ENCODE measurements at regions not wholly inside any gene's neighbourhood (a gene's known extent, or its start where the extent isn't known, plus 50 kb on each side); places are given as distances from the start of the nearest gene placed in this dataset.
A peak's percentile ranks its signal among the peaks of the same experiment; 100 is the strongest.
"Not testable (repeated sequence)": the region's sequence is repeated elsewhere in the genome, so short reads cannot be mapped to it uniquely, and the experiment has no call there.

DNA sequence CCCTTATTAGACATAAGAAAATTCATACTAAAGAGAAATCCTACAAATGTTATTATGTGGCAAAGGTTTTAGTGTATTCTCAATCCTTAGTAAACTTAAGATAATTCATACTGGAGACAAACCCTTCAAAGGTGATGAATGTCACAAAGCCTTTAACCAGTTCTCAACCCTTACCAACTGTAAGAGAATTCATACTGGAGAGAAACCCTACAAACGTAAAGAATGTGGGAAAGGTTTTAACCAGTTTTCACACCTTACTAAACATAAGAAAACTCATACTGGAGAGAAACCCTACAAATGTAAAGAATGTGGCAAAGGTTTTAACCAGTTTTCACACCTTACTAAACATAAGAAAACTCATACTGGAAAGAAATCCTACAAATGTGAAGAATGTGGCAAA is 93.2 kb downstream of the ZNF680 start:
- no peaks in the 10 kb centered on the region for H3K36me3 ChIP-seq (replicated peaks; ENCODE audit: control insufficient read depth, insufficient read depth, low read length)
- no peaks in the 10 kb centered on the region for H3K27me3 ChIP-seq (ENCODE audit: control insufficient read depth, insufficient read depth, low read length)
- no peak overlapping the region for H3K4me3 ChIP-seq (ENCODE audit: insufficient read depth, low read depth, low read length)
- DNase-seq, result no peak

DNA sequence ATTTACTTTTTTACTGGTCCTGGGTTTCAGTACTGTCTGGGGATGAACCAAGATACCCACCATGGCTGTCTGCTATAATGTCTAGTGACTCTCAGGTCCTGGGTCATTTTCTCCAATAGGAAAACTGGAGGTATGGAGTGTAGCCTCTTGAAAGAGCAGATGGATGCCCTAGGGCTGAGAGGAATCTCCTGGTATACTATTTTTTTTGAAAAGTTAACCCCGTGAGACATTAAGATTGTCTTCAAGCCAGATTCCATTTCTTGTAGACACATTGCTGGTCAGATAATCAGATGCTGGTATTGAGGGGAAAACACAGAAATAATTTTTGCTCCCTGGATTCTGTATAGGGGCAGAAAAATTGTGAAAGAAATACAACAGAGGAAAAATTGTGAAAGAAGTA is 97.3 kb downstream of the ZNF680 start:
- H3K4me3 ChIP-seq (ENCODE audit: insufficient read depth, low read depth, low read length), result no peak overlapping the region
- no peaks in the 10 kb centered on the region for H3K27me3 ChIP-seq (ENCODE audit: control insufficient read depth, insufficient read depth, low read length)
- no peaks in the 10 kb centered on the region for H3K36me3 ChIP-seq (replicated peaks; ENCODE audit: control insufficient read depth, insufficient read depth, low read length)
- DNase-seq, result no peak

DNA sequence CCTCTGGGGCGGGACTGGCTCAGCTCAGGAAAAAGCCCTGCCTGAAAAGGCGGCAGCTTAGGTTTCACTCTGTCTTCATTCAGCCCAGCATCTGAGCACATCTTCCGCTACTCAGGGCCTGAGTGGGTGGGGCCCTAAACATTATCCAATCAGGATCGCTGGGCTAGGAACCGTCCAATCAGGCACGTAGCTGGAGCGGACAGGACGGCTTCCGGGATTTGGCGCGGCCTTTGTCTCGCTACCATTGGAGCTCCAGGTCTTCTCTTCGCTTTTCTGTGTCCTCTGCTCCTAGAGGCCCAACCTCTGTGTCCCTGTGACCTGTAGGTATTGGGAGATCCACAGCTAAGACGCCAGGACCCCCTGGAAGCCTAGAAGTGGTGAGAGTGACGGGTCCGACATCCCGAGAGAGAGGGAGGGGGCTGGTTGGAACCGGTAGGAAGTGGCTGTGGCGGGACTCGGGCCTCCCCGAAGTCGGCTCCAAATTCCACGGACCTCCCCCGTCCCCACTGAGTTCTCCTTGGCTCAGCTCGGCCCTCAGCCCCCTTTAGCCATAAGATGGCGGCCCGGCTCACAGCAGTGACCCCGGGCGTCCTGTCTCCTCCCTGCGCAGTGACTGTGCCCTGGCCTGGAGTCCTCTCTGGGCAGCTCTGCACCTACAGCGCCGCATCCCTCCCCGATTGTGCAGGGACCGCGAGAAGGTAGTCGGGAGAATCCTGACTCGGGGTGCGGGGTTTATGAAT is 99.1 kb downstream of the ZNF680 start:
- DNase-seq, result no peak
- Histone ChIP-seq H3K36me3 (replicated peaks; ENCODE audit: control insufficient read depth, insufficient read depth, low read length) (no peaks in the 10 kb centered on the region), H3K4me3 (ENCODE audit: insufficient read depth, low read depth, low read length) (no peak overlapping the region), H3K27me3 (ENCODE audit: control insufficient read depth, insufficient read depth, low read length) (no peaks in the 10 kb centered on the region)

DNA sequence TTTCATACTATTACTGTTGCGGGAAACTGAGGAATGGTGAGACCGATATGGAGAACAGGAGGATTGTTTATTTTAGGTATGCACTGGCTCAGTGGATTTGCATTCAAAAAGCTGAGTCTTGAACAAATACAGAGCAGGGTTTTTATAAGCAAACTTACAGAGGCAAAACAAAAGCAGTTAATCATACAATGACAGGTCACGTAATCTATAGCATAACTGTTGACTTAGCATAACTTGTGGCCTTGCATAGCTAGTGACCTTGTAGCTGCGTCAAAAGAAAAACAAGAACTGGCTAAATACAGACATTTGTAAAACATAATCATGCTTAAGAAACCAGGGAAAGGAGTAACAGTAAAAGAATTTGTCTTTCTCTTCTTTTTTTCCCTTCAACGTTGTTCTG is 103.0 kb downstream of the ZNF680 start:
- DNase-seq; H3K36me3 ChIP-seq (replicated peaks; ENCODE audit: control insufficient read depth, insufficient read depth, low read length); H3K27me3 ChIP-seq (ENCODE audit: control insufficient read depth, insufficient read depth, low read length); H3K4me3 ChIP-seq (ENCODE audit: insufficient read depth, low read depth, low read length): not testable (repeated sequence)

DNA sequence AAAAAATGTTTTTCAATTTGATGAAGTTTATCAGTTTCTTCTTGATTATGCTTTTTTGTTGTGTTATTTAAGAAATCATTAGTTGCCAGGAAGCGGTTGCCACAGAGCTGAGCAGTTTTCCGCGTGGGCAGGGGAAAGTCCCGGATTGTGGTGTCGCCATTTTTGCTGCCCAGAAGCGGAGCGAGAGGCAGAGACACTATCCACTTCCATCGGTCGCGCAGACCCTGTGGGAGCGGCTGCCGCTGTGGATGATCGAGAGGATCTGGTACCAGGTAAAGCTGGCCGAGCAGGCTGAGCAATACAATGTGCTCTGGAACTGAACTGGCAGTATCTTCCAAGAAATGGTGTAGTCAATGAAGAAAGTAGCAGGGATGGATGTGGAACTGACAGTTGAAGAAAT is 119.8 kb downstream of the ZNF736 start:
- DNase-seq, result no peak
- Histone ChIP-seq H3K4me3 (ENCODE audit: insufficient read depth, low read depth, low read length) (no peak overlapping the region), H3K27me3 (ENCODE audit: control insufficient read depth, insufficient read depth, low read length) (no peaks in the 10 kb centered on the region), H3K36me3 (replicated peaks; ENCODE audit: control insufficient read depth, insufficient read depth, low read length) (no peaks in the 10 kb centered on the region)

DNA sequence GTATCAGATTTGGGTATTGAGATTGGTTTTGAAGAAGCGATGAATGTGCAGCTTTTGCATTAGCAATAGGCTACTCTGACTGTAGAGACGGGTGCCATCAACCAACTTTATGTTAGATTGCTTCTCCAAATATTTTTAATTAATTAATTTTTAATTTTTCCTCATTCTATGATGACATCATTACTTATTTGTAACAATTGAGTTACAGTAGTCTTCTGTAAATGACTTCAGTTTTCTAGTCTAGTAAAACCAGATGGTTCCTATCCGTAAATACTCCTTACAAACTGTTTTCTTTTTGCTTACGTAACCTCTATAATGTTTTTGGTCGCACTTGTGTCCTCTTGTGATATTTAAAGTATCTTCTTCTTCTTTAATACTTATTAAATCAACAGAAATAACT is 118.1 kb downstream of the ZNF736 start:
- no peak for DNase-seq
- H3K36me3 ChIP-seq (replicated peaks; ENCODE audit: control insufficient read depth, insufficient read depth, low read length), result no peaks in the 10 kb centered on the region
- H3K27me3 ChIP-seq (ENCODE audit: control insufficient read depth, insufficient read depth, low read length), result no peaks in the 10 kb centered on the region
- H3K4me3 ChIP-seq (ENCODE audit: insufficient read depth, low read depth, low read length), result no peak overlapping the region

DNA sequence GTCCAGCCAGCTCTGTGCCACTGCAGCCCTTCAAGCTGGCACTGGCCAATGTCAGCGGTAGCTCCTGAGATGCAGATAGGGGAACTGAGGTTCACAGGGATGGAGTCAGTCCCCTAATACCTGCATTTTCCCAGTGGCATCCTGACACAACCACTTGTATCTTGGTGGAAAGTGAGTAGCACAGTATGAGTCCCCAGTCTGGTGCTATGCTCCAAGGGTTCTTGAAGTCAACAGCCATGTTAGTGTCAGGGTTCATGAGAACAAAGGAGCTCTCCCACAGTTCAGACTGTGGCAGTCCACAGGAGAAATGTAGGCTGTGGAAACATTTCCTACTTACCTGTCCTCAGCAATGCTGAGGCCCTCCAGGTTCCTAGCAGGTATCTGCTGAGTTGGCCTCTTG is 115.5 kb downstream of the ZNF736 start:
- DNase-seq, result no peak
- Histone ChIP-seq H3K36me3 (replicated peaks; ENCODE audit: control insufficient read depth, insufficient read depth, low read length) (no peaks in the 10 kb centered on the region), H3K4me3 (ENCODE audit: insufficient read depth, low read depth, low read length) (no peak overlapping the region), H3K27me3 (ENCODE audit: control insufficient read depth, insufficient read depth, low read length) (no peaks in the 10 kb centered on the region)

DNA sequence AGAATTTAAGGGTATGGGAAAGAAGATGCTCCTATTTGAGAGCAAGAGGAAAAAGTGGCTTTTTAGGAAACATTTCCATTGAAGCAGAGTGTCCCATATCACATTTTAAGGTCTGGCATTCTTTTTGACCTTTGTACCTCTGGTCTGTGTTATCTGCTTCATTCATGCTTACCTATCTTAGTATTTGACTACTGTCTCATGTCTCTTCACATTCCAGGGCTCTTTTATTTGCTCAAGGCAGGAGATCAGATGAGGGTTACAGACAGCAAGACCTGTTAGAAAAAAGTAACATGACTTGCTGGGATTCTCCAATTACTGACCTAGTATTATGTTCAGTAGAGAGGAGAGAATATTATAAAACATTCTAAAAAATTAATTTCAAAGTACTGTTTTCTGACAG is 111.7 kb downstream of the ZNF736 start:
- not testable (repeated sequence) for H3K27me3 ChIP-seq (ENCODE audit: control insufficient read depth, insufficient read depth, low read length); H3K4me3 ChIP-seq (ENCODE audit: insufficient read depth, low read depth, low read length); DNase-seq; H3K36me3 ChIP-seq (replicated peaks; ENCODE audit: control insufficient read depth, insufficient read depth, low read length)

DNA sequence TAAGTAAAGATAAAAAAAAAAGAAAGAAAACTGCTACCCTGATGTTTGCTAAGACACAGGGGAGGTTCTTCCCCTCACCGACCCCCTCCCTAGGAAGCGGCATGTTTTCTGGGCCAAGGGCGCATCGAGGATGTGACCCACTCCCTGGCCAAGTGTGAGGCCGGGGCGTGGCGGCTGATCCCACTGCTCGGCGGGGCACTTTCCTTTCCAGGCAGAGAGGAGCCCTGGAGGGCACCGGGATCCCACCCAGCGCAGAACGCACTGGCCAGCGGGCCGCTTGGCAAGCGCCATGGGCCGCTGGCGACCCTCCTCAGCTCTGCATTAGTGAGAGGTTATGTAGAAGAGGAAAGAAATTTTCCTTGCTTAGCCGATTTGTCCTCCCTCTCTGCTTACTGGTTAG is 93.4 kb downstream of the ZNF736 start:
- H3K27me3 ChIP-seq (ENCODE audit: control insufficient read depth, insufficient read depth, low read length), result no peaks in the 10 kb centered on the region
- H3K36me3 ChIP-seq (replicated peaks; ENCODE audit: control insufficient read depth, insufficient read depth, low read length), result no peaks in the 10 kb centered on the region
- H3K4me3 ChIP-seq (ENCODE audit: insufficient read depth, low read depth, low read length), result no peak overlapping the region
- DNase-seq, result peak; percentile 6
